ENCODE measurements at regions not wholly inside any gene's neighbourhood (a gene's known extent, or its start where the extent isn't known, plus 50 kb on each side); places are given as distances from the start of the nearest gene placed in this dataset.

GRCh38 chr12:91968076-91968776 is 177.4 kb downstream of the BTG1 start:
- no peak for TF ChIP-seq GATA2 (IDR thresholded peaks at IDR 0.05; ENCODE audit: low read depth, low read length)
- no peak for TF ChIP-seq GATA3 (IDR thresholded peaks at IDR 0.05; ENCODE audit: low read depth, low read length)
